Neural cell (in vitro differentiated cells): ENCODE measurements at regions not wholly inside any gene's neighbourhood (a gene's known extent, or its start where the extent isn't known, plus 50 kb on each side); places are given as distances from the start of the nearest gene placed in this dataset.

Experiments used
- CTCF ChIP-seq: fragments of 450-650 bp; IDR thresholded peaks from 2 replicates; pipeline ENCODE4 v1.5.1; 2014; ENCODE audit warnings: antibody characterized with exemption, mild to moderate bottlenecking, moderate library complexity; ENCODE audit not compliant: poor library complexity, severe bottlenecking
- EP300 ChIP-seq: fragments of 450-650 bp; conservative IDR thresholded peaks from 2 replicates; pipeline ENCODE4 v1.6.1; 2014; ENCODE audit warnings: antibody characterized with exemption, mild to moderate bottlenecking, moderate library complexity; ENCODE audit not compliant: poor library complexity, severe bottlenecking
- EZH2 ChIP-seq: fragments of 200-600, 300-800 bp; shearing (Covaris generic), sonication (generic); IDR thresholded peaks from 2 replicates; pipeline ENCODE4 v1.6.1; 2014; ENCODE audit warnings: antibody characterized with exemption, low read length, borderline replicate concordance, mild to moderate bottlenecking; ENCODE audit not compliant: insufficient read depth, poor library complexity, severe bottlenecking
- POLR2AphosphoS5 ChIP-seq: IDR thresholded peaks from 2 replicates; pipeline ENCODE4 v1.6.1; 2012
- REST ChIP-seq: IDR thresholded peaks from 2 replicates; pipeline ENCODE4 v1.6.1; 2012; ENCODE audit warnings: borderline replicate concordance

GRCh38 chr2:191567206-191567605 lies 110.7 kb upstream of the NABP1 start:
- TF ChIP-seq CTCF: no peak
- no peak for TF ChIP-seq REST
- TF ChIP-seq EZH2: no peak
- TF ChIP-seq POLR2AphosphoS5: no peak
- no peak for TF ChIP-seq EP300
